Adipocyte (in vitro differentiated cells): ENCODE measurements at regions not wholly inside any gene's neighbourhood (a gene's known extent, or its start where the extent isn't known, plus 50 kb on each side); places are given as distances from the start of the nearest gene placed in this dataset.
"Not testable (repeated sequence)": the region's sequence is repeated elsewhere in the genome, so short reads cannot be mapped to it uniquely, and the experiment has no call there.

Experiments used
- DNase-seq: peaks from one replicate; pipeline ENCODE4 v3.0.0-alpha.2; 2015; ENCODE audit warnings: low read depth
- H3K27me3 ChIP-seq: replicated peaks from 2 replicates; pipeline ENCODE4 v1.7.0; 2013; ENCODE audit warnings: mild to moderate bottlenecking, low read length, moderate library complexity; ENCODE audit not compliant: control insufficient read depth, insufficient read depth
- H3K36me3 ChIP-seq: 2 replicates; pipeline ENCODE4 v1.7.0; 2013; ENCODE audit warnings: low read length, mild to moderate bottlenecking, moderate library complexity; ENCODE audit not compliant: control insufficient read depth, insufficient read depth, severe bottlenecking
- H3K4me1 ChIP-seq: 2 replicates; pipeline ENCODE4 v1.7.0; 2013; ENCODE audit warnings: mild to moderate bottlenecking, low read length, moderate library complexity; ENCODE audit not compliant: control insufficient read depth, insufficient read depth
- H3K4me3 ChIP-seq: 2 replicates; pipeline ENCODE4 v1.7.0; 2013; ENCODE audit warnings: mild to moderate bottlenecking, low read length, moderate library complexity
- H3K9ac ChIP-seq: 2 replicates; pipeline ENCODE4 v1.7.0; 2013; ENCODE audit warnings: mild to moderate bottlenecking, low read length, moderate library complexity
- H3K9me3 ChIP-seq: 2 replicates; pipeline ENCODE4 v1.7.0; 2013; ENCODE audit warnings: mild to moderate bottlenecking, low read length, moderate library complexity; ENCODE audit not compliant: control insufficient read depth

DNA sequence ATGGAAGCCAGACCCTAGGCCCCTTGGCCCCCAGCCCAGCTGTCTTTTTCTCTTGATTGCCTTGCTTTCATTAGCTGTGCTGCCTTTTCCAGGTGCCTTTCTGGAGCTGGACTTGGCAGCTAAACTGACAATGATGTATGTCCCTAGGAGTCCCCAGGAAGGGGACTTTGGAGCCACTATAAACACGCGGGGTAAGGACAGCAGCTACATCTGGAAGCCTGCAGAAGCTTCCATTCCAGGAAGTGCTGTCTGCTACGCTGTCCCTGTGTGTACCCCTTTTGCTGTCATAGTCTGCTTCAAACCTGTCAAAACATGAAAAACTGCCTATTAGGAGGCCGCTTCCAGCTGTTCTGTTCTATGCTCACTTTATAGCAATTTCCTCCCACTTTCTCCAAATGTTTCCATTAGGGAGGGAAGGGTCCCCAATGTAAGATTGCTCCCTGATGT is 153.3 kb upstream of the RAG2 start:
- Histone ChIP-seq H3K9ac (no peak overlapping the region), H3K9me3 (no peaks in the 10 kb centered on the region), H3K27me3 (no peaks in the 10 kb centered on the region), H3K36me3 (no peaks in the 10 kb centered on the region), H3K4me3 (no peak overlapping the region), H3K4me1 (peaks cover 10% of the 10 kb centered on the region)
- DNase-seq, result no peak

DNA sequence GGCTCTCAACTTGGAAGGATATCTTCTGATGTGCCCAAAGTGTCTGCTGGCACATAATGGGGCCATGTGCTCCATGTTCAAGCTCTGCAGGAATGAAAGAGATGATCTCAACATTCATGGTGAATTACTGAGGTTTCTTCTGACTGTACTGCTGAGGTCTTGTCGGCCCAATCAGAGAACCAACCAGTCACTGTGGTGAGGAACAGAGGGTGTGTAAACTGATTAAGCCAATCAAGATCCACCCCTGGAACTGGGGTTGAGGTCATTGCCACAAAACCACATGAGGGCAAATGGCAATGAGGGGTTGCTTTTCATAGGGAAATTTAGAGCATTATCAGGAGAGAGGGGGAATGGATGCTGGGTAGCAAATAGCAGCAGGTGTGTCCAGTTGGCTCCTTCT is 152.3 kb upstream of the RAG2 start:
- H3K4me3 ChIP-seq, result no peak overlapping the region
- H3K27me3 ChIP-seq, result no peaks in the 10 kb centered on the region
- no peaks in the 10 kb centered on the region for H3K36me3 ChIP-seq
- H3K4me1 ChIP-seq, result peaks cover 10% of the 10 kb centered on the region
- no peaks in the 10 kb centered on the region for H3K9me3 ChIP-seq
- H3K9ac ChIP-seq, result no peak overlapping the region
- no peak for DNase-seq

DNA sequence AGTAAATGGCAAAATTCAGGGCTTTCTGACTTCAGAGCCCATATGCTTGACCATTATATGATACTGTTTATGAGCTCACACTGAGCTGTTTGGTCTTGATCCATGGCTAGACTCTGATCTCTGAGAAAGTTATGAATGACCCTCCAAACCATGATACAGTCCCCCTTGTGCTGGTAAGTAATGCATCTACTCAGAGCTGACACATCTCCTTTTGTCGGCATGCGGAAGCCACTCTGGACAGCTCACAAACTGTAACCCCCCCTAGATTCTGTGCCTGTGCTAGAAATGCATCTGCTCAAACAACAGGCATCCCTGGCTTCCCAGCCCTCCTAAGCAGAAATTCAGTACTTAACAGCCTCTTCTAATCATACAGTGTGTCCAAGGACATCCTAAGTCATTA is 150.8 kb upstream of the RAG2 start:
- no peaks in the 10 kb centered on the region for H3K27me3 ChIP-seq
- H3K9ac ChIP-seq, result no peak overlapping the region
- H3K36me3 ChIP-seq, result no peaks in the 10 kb centered on the region
- H3K4me1 ChIP-seq, result peaks cover 12% of the 10 kb centered on the region
- no peak for DNase-seq
- no peaks in the 10 kb centered on the region for H3K9me3 ChIP-seq
- no peak overlapping the region for H3K4me3 ChIP-seq

DNA sequence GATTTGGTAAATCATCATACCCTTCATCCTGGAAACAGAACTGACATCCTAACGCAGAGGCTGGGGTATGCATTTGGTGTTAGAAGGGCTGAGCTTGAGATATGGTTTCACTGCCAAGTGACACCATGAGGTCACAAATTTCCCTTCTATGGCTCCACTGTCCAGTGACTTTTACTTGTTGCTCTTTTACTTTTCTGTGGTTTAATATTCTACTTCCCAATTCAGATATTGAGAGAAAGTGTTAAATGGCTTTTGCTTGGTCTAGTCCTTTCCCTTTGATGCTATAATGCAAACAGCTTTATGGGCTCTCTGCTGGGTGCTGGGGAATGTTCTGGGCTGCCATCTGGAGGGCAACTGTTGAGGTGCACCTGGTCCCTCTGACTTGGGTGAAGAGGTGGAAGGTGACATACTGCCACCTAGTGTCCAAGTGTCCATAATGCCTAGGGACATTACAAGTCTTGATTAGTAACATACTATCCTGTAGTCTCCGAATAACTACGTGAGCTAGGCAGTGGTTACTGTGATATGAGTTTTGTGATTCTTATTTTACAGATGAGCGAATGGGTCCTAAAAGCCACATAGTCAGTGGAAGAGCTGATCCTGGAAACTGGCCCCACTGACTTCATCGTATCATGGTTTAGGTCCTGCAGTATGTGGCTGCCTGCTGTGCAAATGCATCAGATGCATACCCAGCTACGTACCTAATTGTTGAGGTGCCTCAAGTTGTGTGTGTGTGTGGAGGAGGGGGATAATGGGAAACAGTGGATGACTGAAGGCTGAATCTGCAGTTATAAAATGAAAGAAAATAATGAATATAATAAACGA is 149.1 kb upstream of the RAG2 start:
- H3K36me3 ChIP-seq, result no peaks in the 10 kb centered on the region
- H3K27me3 ChIP-seq, result no peaks in the 10 kb centered on the region
- DNase-seq, result peak; percentile 91
- H3K9ac ChIP-seq, result no peak overlapping the region
- peaks cover 12% of the 10 kb centered on the region for H3K4me1 ChIP-seq
- no peaks in the 10 kb centered on the region for H3K9me3 ChIP-seq
- no peak overlapping the region for H3K4me3 ChIP-seq

DNA sequence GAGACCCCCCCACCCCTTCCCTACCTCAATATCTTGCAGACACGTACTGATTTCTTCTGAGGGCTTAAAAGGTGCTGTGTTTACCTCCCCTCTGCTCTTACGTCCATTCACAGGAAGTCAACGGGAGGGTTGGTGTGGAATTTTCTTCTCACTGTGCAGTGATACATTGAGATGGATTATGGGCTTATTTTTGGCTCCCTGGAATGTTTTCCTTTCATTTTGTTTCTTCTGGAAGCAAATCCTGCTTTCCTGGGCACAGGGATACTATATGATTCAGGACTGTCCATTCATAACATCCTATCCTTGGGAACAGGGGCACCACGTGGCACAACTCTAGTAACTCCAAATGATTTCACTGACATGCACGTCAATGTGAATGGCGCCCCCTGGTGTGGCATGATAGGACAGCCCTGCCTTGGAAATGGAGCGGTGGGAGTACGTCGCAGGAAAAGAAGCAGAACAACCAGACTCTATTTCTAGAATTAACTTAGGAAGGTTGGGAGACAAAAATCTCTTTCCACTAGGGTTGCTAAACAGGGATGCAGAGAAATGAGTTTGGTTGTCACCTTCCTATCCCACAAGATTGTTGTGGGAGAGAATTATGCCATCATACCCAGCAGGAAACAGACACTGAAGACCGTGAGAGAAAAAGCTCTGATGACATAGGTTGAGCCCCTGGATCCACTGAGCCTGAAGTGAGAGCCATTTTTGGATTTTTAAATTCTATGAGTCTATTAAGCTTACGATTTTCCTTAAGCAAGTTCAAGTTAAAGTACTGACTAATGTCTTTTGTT is 146.5 kb upstream of the RAG2 start:
- no peaks in the 10 kb centered on the region for H3K36me3 ChIP-seq
- no peak overlapping the region for H3K9ac ChIP-seq
- peak; percentile 74 for DNase-seq
- H3K4me3 ChIP-seq, result no peak overlapping the region
- peaks cover 12% of the 10 kb centered on the region for H3K4me1 ChIP-seq
- H3K9me3 ChIP-seq, result no peaks in the 10 kb centered on the region
- H3K27me3 ChIP-seq, result peaks cover under 1% of the 10 kb centered on the region

DNA sequence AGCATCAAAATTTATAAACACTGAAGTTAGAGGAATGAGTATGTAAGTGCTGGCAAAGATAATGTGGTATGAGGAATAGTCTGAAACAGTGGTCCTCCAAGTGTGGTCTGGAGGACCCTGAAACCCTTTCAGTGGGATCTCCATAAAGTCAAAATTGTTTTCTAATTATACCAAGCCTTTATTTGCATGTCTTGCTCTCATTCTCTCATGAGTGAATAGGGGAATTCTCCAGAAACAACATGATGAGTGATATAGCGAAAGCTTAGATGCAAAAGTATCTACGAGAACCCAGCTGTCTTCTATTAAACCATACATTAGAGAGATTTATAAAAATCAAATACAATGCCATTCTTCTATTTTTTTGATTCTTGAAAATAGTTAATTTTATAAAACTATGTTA is 145.0 kb upstream of the RAG2 start:
- Histone ChIP-seq H3K9me3 (no peaks in the 10 kb centered on the region), H3K36me3 (no peaks in the 10 kb centered on the region), H3K27me3 (peaks cover 13% of the 10 kb centered on the region), H3K4me3 (no peak overlapping the region), H3K4me1 (peaks cover 3% of the 10 kb centered on the region), H3K9ac (no peak overlapping the region)
- no peak for DNase-seq

DNA sequence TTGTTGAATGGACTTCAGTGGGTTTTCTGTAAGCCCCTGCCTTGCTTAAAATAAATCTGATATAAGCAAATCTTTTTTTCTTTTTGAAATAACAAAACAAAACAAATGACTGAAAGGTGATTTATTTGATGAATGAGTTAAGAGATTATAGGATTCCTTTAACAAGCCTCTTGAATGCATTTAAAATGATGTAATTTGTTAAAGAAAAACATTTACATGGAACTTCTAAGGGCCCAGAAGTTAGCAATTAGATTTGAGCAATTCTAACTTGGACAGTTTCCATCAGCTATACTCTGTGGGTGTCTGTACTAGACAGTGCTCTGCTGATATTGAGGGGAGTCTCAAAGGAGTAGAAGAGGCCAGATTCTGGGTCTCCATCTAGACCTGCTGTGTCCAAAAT is 143.5 kb upstream of the RAG2 start:
- H3K4me1 ChIP-seq, result peaks cover 3% of the 10 kb centered on the region
- no peaks in the 10 kb centered on the region for H3K9me3 ChIP-seq
- no peaks in the 10 kb centered on the region for H3K36me3 ChIP-seq
- no peak overlapping the region for H3K9ac ChIP-seq
- H3K27me3 ChIP-seq, result peaks cover 27% of the 10 kb centered on the region
- peak; percentile 14 for DNase-seq
- no peak overlapping the region for H3K4me3 ChIP-seq

DNA sequence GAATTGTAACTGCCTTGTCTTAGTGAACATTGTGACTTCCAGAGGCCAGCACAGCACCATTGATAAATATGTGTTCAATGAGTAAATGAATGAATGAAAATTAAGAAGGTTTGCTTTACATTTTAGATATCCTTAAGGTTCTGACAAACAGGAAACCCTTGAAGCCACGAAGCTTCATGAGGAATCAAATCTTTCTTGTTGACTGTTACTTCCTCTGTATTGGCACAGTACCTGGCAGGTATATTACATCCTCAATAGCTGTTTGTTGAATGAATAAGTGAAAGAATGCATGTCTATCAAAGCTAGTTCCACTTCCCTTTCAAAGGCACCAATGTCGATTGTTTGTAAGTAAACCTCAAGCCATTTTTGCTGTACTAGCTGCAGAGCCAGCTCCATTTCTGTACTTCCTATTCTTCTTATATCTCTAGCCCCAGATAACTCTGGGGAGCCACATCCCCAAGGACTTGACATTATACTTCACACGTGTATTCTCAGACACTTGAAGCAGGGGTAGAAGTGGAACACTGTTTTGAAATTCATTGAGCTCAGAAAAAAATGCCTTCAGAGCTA is 140.3 kb upstream of the RAG2 start:
- H3K4me3 ChIP-seq, result no peak overlapping the region
- H3K9ac ChIP-seq, result no peak overlapping the region
- DNase-seq, result no peak
- H3K36me3 ChIP-seq, result no peaks in the 10 kb centered on the region
- peaks cover 27% of the 10 kb centered on the region for H3K27me3 ChIP-seq
- peaks cover 6% of the 10 kb centered on the region for H3K9me3 ChIP-seq
- H3K4me1 ChIP-seq, result no peaks in the 10 kb centered on the region

DNA sequence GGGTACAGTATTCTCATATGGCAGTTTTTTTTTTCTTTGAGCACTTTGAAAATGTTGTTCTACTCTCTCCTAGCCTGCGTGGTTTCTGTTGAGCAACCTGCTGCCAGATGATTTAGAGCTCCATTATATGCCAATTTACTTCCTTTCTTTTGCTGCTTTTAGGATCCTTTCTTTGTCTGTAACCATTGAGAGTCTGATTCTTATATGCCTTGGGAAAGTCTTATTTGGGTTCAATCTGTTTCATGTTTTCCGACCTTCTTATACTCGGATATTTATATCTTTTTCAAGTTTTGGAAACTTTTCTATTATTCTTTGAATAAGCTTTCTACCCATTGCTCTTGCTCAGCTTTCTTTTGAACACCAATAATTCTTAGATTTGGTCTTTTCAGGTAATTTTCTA is 138.1 kb upstream of the RAG2 start:
- Histone ChIP-seq H3K36me3 (no peaks in the 10 kb centered on the region), H3K9me3 (peaks cover 6% of the 10 kb centered on the region), H3K4me1 (no peaks in the 10 kb centered on the region), H3K9ac (no peak overlapping the region), H3K4me3 (no peak overlapping the region), H3K27me3 (peaks cover 27% of the 10 kb centered on the region)
- DNase-seq, result no peak

DNA sequence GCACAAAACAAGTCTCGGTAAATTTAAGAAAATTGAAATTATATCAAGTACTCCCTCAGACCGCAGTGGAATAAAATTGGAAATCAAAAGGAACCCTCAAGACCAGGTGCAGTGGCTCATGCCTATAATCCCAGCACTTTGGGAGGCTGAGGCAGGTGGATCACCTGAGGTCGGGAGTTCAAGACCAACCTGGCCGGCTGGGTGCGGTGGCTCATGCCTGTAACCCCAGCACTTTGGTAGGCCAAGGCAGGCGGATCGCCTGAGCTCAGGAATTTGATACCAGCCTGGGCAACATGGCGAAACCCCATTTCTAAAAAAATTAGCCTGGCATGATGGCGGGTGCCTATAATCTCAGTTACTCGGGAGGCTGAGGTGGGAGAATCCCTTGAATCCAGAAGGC is 135.7 kb upstream of the RAG2 start:
- not testable (repeated sequence) for H3K4me1 ChIP-seq, H3K9me3 ChIP-seq, H3K9ac ChIP-seq, DNase-seq, H3K4me3 ChIP-seq, H3K36me3 ChIP-seq
- peaks cover 26% of the 10 kb centered on the region for H3K27me3 ChIP-seq

DNA sequence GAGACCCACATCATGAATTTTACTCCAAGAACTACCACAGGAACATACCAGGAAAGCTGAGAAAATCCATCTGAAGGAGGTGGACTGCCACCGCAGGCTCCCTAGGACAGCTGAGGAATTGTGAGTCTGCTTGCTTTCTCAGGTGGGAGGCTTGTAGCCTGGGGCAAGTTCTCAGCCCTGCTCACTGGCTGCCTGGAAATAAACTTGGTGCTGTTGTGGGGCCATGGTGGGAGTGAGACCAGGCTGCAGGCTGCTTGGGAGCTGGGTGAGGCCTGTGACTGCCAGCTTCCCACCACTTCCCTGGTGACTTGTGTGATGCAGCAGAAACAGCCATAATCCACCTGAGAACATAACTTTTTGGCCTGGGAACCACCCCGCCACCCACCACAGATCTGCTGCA is 132.7 kb upstream of the RAG2 start:
- H3K4me3 ChIP-seq, result no peak overlapping the region
- peaks cover 12% of the 10 kb centered on the region for H3K27me3 ChIP-seq
- no peaks in the 10 kb centered on the region for H3K36me3 ChIP-seq
- DNase-seq, result no peak
- H3K9ac ChIP-seq, result no peak overlapping the region
- H3K4me1 ChIP-seq, result no peaks in the 10 kb centered on the region
- no peaks in the 10 kb centered on the region for H3K9me3 ChIP-seq
